GM12864 (cell line): ENCODE measurements at regions not wholly inside any gene's neighbourhood (a gene's known extent, or its start where the extent isn't known, plus 50 kb on each side); places are given as distances from the start of the nearest gene placed in this dataset.
"Not testable (repeated sequence)": the region's sequence is repeated elsewhere in the genome, so short reads cannot be mapped to it uniquely, and the experiment has no call there.

Experiments
- DNase-seq: peaks from one replicate; pipeline ENCODE4 v3.0.0-alpha.2; 2011; ENCODE audit warnings: low read depth
- H3K4me3 ChIP-seq: 2 replicates; pipeline ENCODE4 v1.5.1; 2011; ENCODE audit warnings: mild to moderate bottlenecking, low read depth, low read length, control low read depth
- TF ChIP-seq, protein P1 (sequence below): IDR thresholded peaks from 2 replicates; pipeline ENCODE4 v1.5.1; 2011; ENCODE audit warnings: low read depth, mild to moderate bottlenecking, moderate library complexity, low read length, control low read depth, inconsistent platforms; ENCODE audit errors: missing control alignments

DNA sequence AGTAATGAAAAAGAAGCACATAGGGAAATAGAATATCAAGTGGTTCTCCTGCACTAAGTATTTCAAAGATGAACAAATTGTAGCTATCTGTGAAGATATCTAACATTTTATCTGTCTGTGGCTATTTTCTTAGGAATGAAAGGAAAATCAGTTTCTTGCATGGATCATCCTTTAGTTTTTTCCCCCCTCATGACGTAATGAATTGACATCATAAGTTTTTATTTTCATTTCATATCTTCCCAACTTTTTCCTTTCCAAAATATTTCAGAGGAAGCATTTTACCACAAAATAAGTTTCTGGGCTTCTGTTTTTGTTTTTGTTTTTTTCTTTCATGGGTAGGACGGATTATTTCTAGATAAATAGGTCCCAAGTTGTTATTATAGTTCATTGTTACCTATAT is 996.6 kb downstream of the TMEM121 start:
- no peak overlapping the region for H3K4me3 ChIP-seq
- TF ChIP-seq, protein P1, sequence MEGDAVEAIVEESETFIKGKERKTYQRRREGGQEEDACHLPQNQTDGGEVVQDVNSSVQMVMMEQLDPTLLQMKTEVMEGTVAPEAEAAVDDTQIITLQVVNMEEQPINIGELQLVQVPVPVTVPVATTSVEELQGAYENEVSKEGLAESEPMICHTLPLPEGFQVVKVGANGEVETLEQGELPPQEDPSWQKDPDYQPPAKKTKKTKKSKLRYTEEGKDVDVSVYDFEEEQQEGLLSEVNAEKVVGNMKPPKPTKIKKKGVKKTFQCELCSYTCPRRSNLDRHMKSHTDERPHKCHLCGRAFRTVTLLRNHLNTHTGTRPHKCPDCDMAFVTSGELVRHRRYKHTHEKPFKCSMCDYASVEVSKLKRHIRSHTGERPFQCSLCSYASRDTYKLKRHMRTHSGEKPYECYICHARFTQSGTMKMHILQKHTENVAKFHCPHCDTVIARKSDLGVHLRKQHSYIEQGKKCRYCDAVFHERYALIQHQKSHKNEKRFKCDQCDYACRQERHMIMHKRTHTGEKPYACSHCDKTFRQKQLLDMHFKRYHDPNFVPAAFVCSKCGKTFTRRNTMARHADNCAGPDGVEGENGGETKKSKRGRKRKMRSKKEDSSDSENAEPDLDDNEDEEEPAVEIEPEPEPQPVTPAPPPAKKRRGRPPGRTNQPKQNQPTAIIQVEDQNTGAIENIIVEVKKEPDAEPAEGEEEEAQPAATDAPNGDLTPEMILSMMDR: no peak
- no peak for DNase-seq

DNA sequence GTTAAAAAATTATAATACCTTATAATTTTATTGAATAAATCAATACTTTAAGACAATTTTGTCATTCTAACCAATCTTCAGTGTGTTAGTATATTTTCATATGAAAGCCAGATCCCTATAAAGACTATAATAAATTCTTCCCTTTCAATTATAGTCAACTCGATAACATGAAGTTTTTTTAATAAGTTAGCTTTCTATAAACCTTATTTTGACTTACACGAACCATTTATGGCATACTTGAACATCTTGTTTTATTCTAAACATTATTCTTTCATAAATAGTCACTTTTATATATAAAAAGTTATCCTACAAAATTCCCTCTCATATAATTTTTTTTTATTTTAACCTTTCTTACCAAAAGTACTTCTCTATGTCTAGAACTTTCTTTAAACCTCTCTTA is 1002.3 kb downstream of the TMEM121 start:
- no peak overlapping the region for H3K4me3 ChIP-seq
- TF ChIP-seq, protein P1: no peak
- no peak for DNase-seq

DNA sequence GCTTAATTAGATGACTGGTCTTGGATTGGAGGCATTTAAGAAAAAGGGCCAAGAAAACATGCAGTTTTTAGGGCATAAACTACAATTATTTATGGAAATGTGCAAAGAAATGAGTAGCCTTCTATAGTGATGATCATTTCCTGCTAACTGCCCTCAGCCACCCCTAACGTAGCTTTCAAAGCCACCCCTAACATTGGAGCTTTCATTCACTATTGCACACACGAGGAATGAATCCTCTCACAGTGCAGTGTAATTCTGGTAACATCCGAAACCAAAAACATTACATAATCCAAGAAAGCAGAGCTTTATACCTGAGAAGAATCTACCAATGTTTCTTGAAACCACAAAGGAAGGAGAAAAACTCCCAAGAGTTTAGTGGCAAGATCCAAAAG is 1003.6 kb downstream of the TMEM121 start:
- TF ChIP-seq, protein P1: no peak
- no peak overlapping the region for H3K4me3 ChIP-seq
- no peak for DNase-seq

DNA sequence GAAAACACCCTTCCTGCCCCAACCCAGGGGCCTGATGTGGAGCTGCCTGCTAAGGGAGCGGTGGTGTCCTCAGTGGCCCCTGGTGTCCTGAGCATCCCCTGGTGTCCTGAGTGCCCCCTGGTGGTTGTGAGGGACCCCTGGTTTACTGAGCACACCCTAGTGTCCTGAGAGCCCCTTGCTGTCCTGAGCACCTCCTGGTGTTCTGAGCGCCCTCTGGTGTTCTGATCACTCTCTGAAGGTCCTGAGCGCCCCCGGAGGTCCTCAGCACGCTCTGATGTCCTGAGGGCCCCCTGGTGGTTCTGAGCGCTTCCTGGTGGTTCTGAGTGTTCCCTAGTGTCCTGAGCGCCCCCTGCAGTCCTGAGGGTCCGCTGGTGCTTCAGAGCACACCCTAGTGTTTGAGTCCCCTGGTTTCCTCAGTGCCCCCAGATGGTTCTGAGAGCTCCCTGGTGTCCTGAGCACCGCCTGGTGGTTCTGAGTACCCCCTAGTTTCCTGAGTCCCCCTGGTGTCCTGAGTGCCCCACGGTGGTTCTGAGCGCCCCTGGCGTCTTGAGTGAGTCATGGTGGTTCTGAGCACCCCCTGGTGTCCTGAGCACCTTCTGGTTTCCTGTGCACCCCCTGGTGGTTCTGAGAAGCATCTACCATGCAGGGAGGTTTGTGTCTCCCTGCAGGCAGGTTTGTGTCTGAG is 1004.2 kb downstream of the TMEM121 start:
- peak; percentile 73 for DNase-seq
- TF ChIP-seq, protein P1: peak; percentile 84
- H3K4me3 ChIP-seq: no peak overlapping the region

DNA sequence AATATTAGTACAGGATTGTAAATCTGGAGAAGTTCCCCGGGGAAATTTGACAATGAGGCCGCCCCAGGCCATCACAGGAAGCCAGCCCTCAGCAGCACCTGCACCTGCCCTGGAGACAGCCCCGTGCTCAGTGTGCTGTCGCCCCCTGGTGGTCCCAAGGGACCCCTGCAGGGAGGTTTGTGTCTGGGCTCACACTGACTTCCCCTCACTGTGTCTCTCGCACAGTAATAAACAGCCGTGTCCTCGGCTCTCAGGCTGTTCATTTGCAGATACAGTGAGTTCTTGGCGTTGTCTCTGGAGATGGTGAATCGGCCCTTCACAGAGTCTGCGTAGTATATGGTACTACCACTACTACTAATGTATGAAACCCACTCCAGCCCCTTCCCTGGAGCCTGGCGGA is 1011.2 kb downstream of the TMEM121 start:
- DNase-seq, H3K4me3 ChIP-seq: not testable (repeated sequence)
- TF ChIP-seq, protein P1: peak; percentile 69

DNA sequence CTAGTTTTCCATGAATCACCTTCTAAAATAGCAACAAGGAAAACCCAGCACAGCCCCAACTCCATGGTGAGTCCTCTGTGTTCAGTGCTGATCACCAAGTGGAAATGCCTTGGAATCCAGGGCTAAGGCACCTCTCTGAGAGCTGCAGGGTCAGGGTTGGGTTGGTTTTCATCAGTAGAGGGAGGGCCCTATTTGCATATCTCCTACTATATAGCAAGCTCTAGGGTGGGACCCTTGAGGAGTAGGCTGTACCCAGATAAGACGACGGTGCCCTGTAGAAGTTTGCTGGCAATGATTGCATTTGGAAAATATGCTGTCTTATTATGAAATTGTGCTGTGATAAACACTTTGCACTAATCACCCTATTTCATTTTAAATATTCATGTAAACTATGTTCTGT is 1011.8 kb downstream of the TMEM121 start:
- no peak overlapping the region for H3K4me3 ChIP-seq
- DNase-seq: no peak
- TF ChIP-seq, protein P1: no peak
